Keratinocyte (primary cell): ENCODE measurements at regions not wholly inside any gene's neighbourhood (a gene's known extent, or its start where the extent isn't known, plus 50 kb on each side); places are given as distances from the start of the nearest gene placed in this dataset.

Source experiments
- DNase-seq: peaks from one replicate; pipeline ENCODE4 v3.0.0-alpha.2; 2011; ENCODE audit warnings: low read depth, missing footprints, low spot score
- FAIRE-seq: peaks from 2 replicates; lab custom pipeline; 2011; peaks lifted over from hg19 to GRCh38; lab: Jason Lieb, UNC
- H2AFZ ChIP-seq: 2 replicates; pipeline ENCODE4 v1.6.0; 2012; ENCODE audit warnings: low read length, control low read depth, inconsistent platforms; ENCODE audit not compliant: control insufficient read depth
- H3K27ac ChIP-seq: 2 replicates; pipeline ENCODE4 v1.5.1; 2011; ENCODE audit warnings: low read length; ENCODE audit not compliant: control insufficient read depth, insufficient read depth
- H3K27me3 ChIP-seq: 3 replicates; pipeline ENCODE4 v1.6.0; 2011; ENCODE audit warnings: low read length; ENCODE audit not compliant: control insufficient read depth, insufficient read depth; ENCODE audit errors: extremely low read depth
- H3K36me3 ChIP-seq, 2 experiments: 2 replicates in 1 of 2; 3 replicates in 1 of 2; pipeline ENCODE4 v1.5.1; 2011; ENCODE audit warnings: low read length in 2 of 2, mild to moderate bottlenecking in 1 of 2; ENCODE audit not compliant: control insufficient read depth in 2 of 2, insufficient read depth in 2 of 2; ENCODE audit errors: extremely low read depth in 1 of 2
- H3K4me1 ChIP-seq: 3 replicates; pipeline ENCODE4 v1.5.1; 2011; ENCODE audit warnings: low read length; ENCODE audit not compliant: control insufficient read depth, insufficient read depth; ENCODE audit errors: extremely low read depth
- H3K4me2 ChIP-seq: 3 replicates; pipeline ENCODE4 v1.6.0; 2011; ENCODE audit warnings: low read depth, low read length; ENCODE audit not compliant: control insufficient read depth, insufficient read depth; ENCODE audit errors: extremely low read depth
- H3K4me3 ChIP-seq, 3 experiments: fragments of 200-600 bp in 1 of 3; sonication (generic) in 1 of 3; 2 replicates in 2 of 3; 3 replicates in 1 of 3; pipeline ENCODE4 v1.5.1; 2011 to 2016; ENCODE audit warnings: low read length in 3 of 3, mild to moderate bottlenecking in 3 of 3, control low read depth in 2 of 3, inconsistent platforms in 1 of 3, low read depth in 1 of 3, mixed read lengths in 1 of 3, mixed run types in 1 of 3, moderate library complexity in 1 of 3; ENCODE audit not compliant: control insufficient read depth in 2 of 3, insufficient read depth in 2 of 3; ENCODE audit errors: extremely low read depth in 1 of 3
- H3K79me2 ChIP-seq: 2 replicates; pipeline ENCODE4 v1.6.0; 2012; ENCODE audit warnings: low read length; ENCODE audit not compliant: control insufficient read depth, insufficient read depth
- H3K9ac ChIP-seq: 3 replicates; pipeline ENCODE4 v1.6.0; 2011; ENCODE audit warnings: low read length; ENCODE audit not compliant: control insufficient read depth, insufficient read depth; ENCODE audit errors: extremely low read depth
- H3K9me1 ChIP-seq: 3 replicates; pipeline ENCODE4 v1.6.0; 2011; ENCODE audit warnings: low read length; ENCODE audit not compliant: control insufficient read depth, insufficient read depth; ENCODE audit errors: extremely low read depth
- H3K9me3 ChIP-seq: 2 replicates; pipeline ENCODE4 v1.5.1; 2012; ENCODE audit warnings: low read depth, low read length; ENCODE audit not compliant: control insufficient read depth
- H4K20me1 ChIP-seq: 3 replicates; pipeline ENCODE4 v1.6.0; 2011; ENCODE audit warnings: low read length; ENCODE audit not compliant: control insufficient read depth, insufficient read depth; ENCODE audit errors: extremely low read depth
- CTCF ChIP-seq, 3 experiments: IDR thresholded peaks in 1 of 3; conservative IDR thresholded peaks in 1 of 3; optimal IDR thresholded peaks in 1 of 3; 2 replicates in 2 of 3; 3 replicates in 1 of 3; pipeline versions ENCODE3 to v1.5.1; 2011; ENCODE audit warnings: low read length in 3 of 3, mild to moderate bottlenecking in 3 of 3, moderate library complexity in 2 of 3, control low read depth in 1 of 3, inconsistent platforms in 1 of 3; ENCODE audit not compliant: insufficient read depth in 2 of 3; ENCODE audit errors: extremely low read depth in 1 of 3
- EZH2 ChIP-seq: IDR thresholded peaks from one replicate; pipeline ENCODE4 v1.6.1; 2012; ENCODE audit warnings: inconsistent platforms, mild to moderate bottlenecking, low read length, moderate library complexity
- dilution Hi-C: fragments of 300-500 bp; cut with MboI; formaldehyde crosslinking; loops from one replicate; pipeline ENCODE4 v1.7.0; 2020; ENCODE audit warnings: low sequenced_read_pairs; ENCODE audit not compliant: extremely low pct_ligation_motif_present

- DNase-seq = no peak
- no peaks in the 10 kb centered on the region for H3K36me3 ChIP-seq
- H3K79me2 ChIP-seq = no peaks in the 10 kb centered on the region
- no peak overlapping the region for H3K4me2 ChIP-seq
- H3K4me3 ChIP-seq = no peak overlapping the region
- no peak overlapping the region for H3K9ac ChIP-seq
- TF ChIP-seq EZH2 (no peak), CTCF (optimal IDR thresholded peaks at IDR 0.05 in 1 of 3, IDR thresholded peaks at IDR 0.05 in 1 of 3, conservative IDR thresholded peaks at IDR 0.05 in 1 of 3; ENCODE audit: extremely low read depth in 1 of 3, insufficient read depth in 2 of 3, low read length in 3 of 3) (no peak)
- dilution Hi-C loops = no loop called here
- no peaks in the 10 kb centered on the region for H4K20me1 ChIP-seq
- no peaks in the 10 kb centered on the region for H3K9me1 ChIP-seq
- no peaks in the 10 kb centered on the region for H3K9me3 ChIP-seq
- peaks cover 7% of the 10 kb centered on the region for H3K27me3 ChIP-seq
- no peak overlapping the region for H3K27ac ChIP-seq
- H3K4me1 ChIP-seq = no peaks in the 10 kb centered on the region
- no peak for FAIRE-seq
- H2AFZ ChIP-seq = no peak overlapping the region
These were observed 54.6 kb upstream of the MED9 start for GRCh38 chr17:17422217-17422610.

- H2AFZ ChIP-seq = no peak overlapping the region
- H3K4me1 ChIP-seq = no peaks in the 10 kb centered on the region
- no peak for DNase-seq
These were observed 54.2 kb upstream of the MED9 start for GRCh38 chr17:17422641-17423040.

More at GRCh38 chr17:17422641-17423040, 54.2 kb upstream of the MED9 start:
- Histone ChIP-seq H3K4me3 (no peak overlapping the region), H3K9ac (no peak overlapping the region), H3K79me2 (no peaks in the 10 kb centered on the region), H3K4me2 (no peak overlapping the region), H4K20me1 (no peaks in the 10 kb centered on the region), H3K9me3 (no peaks in the 10 kb centered on the region), H3K9me1 (no peaks in the 10 kb centered on the region), H3K27ac (no peak overlapping the region), H3K27me3 (peaks cover 7% of the 10 kb centered on the region), H3K36me3 (no peaks in the 10 kb centered on the region)
- dilution Hi-C loops = no loop called here
- no peak for FAIRE-seq
- TF ChIP-seq CTCF (optimal IDR thresholded peaks at IDR 0.05 in 1 of 3, IDR thresholded peaks at IDR 0.05 in 1 of 3, conservative IDR thresholded peaks at IDR 0.05 in 1 of 3; ENCODE audit: extremely low read depth in 1 of 3, insufficient read depth in 2 of 3, low read length in 3 of 3) (no peak), EZH2 (no peak)
